HG03108 (cell line): ENCODE measurements at regions not wholly inside any gene's neighbourhood (a gene's known extent, or its start where the extent isn't known, plus 50 kb on each side); places are given as distances from the start of the nearest gene placed in this dataset.
"Not testable (repeated sequence)": the region's sequence is repeated elsewhere in the genome, so short reads cannot be mapped to it uniquely, and the experiment has no call there.

Experiments
- ATAC-seq: cut with Tn5 transposase; IDR thresholded peaks from one replicate; pipeline ENCODE4 v1.9.1; 2021; ENCODE audit warnings: moderate library complexity; ENCODE audit not compliant: unreplicated experiment

DNA sequence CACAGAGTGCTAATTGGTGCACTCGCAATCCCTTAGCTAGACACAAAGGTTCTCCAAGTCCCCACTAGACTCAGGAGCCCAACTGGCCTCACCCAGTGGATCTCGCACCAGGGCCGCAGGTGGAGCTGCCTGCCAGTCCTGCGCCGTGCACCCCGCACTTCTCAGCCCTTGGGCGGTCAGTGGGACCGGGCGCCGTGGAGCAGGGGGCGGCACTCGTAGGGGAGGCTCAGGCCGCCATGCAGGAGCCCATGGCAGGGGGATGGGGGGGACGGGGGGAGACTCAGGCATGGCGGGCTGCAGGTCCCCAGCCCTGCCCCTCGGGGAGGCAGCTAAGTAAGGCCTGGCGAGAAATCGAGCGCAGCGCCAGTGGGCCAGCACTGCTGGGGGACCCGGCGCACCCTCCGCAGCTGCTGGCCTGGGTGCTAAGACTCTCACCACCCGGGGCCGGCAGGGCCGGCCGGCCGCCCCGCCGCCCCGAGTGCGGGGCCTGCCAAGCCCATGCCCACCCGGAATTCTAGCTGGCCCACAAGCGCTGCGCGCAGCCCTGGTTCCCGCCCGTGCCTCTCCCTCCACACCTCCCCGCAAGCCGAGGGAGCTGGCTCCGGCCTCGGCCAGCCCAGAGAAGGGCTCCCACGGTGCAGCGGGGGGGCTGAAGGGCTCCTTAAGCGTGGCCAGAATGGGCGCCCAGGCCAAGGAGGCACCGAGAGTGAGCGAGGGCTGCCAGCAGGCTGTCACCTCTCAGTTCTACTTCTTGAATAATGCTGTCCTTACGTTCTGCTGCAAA is 258.2 kb downstream of the GALC start:
- ATAC-seq = not testable (repeated sequence)

DNA sequence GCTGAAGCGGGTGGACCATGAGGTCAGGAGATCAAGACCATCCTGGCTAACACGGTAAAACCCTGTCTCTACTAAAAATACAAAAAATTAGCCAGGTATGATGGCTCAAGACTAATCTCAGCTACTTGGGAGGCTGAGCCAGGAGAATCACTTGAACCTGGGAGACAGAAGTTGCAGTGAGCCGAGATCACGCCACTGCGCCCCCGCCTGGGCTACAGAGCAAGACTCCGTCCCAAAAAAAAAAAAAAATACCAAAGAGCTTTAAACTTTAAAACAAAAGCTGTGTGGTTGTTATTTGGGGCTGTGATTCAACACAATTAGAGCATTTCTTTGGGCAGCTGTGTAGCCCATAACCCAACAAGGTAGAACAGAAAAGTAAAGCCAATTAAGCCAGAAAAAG is 259.9 kb downstream of the GALC start:
- not testable (repeated sequence) for ATAC-seq

DNA sequence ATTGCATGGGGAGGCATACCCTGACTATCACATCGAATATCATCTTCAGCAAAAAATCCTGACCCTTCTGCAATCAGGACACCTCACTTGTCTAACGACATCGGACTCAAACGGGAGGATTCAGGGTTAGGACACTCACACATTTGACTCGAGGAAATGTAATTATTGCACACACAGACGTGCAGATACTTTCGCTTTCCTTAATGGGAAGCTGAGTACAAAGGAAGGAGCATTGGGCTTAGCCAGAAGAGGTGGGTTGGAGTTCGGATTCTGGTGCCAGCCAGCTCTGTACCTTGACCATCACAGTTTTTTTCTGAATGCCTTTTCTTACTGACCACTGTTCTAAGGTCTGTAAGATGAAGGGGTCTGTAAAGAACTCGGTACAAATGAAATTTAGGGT is 260.4 kb downstream of the GALC start:
- ATAC-seq = no peak

DNA sequence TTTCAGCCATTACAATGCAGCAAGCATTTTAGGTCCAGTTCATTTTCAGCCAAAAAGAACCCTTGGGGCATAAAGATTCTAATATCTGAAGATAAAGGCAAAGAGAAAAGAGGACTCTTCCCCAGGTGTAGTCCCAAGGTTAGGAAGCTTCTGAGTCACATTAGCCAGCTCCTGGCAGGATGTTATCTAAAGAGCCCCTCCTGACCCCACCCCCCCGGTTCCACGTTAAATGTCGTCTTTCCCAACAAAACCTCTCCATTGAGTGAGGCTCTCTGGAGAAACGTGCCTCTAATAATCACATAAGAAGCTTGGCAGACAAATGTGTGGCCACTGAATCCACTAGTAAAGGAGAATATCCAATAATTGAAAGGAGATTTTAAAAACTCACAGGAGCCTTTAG is 267.7 kb downstream of the GALC start:
- no peak for ATAC-seq

DNA sequence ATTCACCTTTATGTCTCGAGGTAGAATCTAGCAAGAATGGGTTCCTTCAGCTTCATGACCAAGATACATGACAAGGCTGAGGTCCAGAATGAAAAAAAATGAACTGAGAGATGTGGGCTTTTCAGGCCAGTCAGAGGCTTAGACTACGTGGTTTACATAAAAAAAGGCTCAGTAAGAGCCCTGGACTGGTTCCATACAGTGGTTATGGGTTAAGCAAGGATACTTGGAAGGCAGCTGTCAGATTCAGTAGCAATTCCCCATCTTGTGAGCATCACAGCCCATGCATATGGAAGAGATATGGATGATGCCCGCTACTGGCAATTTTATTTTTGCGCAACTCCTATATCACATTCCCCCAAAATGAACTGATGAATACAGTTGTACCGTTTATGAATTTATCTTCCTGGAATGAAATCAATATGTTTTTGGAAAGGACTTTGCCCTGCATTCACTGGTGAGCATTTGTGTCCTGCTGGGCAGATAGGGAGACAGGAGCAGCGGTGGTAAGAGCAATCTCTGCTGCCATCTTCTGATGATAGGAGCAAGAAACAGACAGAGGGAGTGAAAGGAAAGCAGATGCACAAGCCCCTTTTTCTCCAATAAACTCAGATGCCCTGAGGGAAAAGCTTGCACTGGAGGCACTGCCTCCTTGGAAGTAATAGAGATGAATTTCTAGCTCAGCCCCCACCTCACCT is 280.4 kb downstream of the GALC start:
- no peak for ATAC-seq

DNA sequence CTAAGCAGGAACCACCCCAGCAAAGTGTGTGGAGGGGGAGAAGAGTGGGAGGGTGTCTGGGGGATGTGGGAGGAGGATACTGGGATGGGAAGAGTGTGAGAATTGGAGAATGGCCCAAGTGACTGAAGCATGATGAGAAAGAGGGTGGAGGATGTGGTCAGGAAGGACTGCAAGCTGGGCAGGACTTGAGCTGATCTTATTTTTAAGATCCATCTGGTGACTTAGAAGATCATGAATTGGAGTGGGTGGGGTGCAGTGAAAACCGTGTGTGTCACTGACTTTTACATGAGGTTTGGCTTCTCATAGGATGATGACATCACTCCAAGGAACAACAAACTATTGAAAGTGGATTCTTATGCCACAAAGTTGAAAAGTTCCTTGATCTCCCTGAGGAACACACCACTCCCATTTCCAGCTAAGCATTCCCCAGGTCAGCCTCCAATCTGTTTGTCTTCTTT is 287.5 kb downstream of the GALC start:
- ATAC-seq = no peak

DNA sequence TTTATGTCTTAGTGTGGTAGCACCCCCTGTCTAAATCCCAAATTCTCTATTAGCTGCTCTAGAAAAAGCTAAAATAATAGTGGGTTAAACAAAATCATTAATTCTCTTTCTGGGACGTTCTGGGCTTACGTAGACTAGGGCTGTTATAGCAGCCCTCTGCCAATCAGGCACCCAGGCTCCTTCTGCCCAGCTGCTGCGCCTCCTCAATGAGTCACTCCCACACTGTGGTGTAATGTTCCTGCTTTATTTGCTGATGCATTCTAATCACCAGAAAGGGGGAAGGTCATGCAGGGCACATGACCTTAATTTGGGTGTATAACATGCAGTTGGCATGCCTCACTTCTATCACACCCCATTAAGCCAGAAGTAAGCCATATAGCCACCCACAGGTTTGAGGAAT is 294.5 kb downstream of the GALC start:
- ATAC-seq = no peak

DNA sequence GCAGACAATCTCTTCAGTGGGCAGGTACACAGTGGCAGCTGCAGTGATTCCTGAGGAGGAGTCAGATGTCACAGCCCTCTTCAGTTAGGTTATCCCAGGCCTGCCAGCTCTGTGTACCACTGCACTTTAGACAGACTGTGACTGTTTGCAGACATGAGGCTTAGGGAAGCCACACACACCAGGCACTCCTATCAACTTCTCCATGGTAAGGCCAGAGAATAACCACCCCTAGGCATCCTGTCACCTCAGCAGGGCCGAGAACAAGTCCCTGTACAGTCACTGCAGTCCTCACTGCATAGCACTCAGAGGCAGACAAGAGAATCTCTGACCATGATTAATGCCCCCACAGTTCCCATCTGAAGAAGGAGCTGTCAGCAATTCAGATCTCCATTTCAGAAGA is 296.5 kb downstream of the GALC start:
- ATAC-seq = no peak

DNA sequence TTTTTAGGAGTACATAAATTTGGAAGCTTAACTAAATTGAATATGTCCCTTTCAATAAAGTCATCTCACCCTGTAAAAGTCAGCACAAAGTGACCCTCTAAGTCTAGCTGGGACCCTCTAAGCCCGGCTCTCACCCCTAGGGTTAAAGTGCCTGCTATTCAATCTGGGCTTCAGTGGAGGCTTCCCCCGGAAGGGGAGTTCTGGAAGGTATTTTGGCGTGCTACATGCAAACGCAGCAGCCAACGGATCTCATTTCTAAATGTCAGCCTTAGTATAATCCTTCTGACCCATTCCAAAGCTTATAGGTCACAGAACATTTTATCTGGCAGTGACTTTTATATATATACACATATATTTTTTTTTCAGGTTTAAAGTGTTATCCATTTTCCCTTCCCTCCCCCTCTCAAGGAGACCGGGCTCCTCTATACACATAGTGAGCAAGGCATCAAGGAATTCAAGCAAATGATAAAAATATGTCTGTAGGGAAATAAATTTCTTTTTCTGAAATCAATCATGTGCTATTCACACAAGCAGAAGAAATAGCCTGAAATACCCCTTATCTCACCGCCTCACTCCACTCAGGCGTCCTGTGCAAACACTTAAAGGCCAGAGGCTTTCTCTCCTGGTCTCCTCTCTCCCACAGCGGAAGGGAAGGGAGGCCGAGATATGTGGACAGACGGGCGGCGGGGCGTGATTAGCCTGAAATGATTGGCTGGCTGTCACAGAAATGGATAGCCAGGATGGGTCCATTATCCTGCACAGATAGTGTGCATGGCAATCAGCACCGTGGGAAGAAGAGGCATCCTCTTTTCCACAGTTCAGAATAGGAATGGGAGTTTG is 301.7 kb downstream of the GALC start:
- ATAC-seq = no peak

DNA sequence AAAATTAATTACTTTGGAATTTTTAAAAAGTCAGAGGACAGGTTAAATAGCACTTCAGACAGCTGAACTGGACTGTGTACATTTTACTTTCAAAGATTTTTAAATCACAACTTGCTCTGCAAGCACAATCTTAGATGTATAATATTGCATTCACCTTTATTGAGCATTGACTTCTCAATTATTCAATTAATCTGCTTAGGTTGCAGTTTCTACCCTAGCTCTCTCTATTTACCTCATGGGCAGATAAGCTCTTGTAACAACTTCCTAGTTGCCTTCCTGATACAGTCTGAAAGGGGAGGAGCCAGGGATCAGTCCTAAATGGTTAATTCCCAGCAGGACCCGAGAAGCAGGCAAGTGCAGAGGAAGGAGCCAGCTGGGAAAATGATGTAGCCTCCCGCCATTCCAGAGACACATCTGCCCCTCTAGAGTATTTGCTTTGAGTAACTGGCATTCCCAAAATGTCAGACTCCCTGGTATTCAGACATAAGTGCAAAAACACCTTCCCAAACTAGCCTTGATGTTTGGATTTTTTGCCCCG is 302.8 kb downstream of the GALC start:
- ATAC-seq = no peak

DNA sequence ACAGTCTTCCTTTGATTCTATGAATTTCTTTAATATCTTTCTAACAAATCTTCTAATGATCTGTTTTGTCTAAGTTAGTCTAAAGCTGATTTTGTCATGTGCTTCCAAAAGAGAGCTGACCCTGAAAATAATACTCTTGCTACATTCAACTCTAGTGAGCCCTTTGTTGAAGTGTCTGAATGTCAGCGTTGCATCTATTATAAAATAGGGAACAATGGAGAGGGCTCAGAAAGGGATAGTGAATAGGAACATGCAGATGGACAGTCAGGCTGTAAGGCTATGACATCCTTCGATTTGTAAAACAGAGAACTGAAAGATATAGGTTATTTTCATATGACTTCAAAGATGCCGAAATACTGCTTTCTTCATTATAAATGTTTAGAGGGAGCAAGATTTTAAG is 304.5 kb downstream of the GALC start:
- no peak for ATAC-seq

DNA sequence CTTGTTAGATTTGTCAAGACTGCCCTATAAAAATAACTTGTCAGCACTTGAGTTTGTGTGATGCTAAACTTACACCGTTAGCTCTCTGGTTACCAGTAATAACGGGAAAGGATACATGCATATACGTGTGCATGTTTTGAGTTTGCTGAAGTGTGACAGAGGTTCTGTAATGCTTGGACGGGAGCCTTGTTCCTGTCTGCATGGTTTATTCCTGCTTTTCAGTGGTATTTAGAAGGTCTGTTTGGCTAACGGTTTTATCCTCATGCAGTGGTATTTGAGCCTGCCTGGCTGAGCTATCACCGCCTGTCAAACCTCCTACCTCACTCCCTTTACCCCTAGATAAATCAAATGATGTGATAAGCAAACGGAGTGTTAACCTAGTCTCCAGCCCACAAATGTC is 305.6 kb downstream of the GALC start:
- ATAC-seq = no peak

DNA sequence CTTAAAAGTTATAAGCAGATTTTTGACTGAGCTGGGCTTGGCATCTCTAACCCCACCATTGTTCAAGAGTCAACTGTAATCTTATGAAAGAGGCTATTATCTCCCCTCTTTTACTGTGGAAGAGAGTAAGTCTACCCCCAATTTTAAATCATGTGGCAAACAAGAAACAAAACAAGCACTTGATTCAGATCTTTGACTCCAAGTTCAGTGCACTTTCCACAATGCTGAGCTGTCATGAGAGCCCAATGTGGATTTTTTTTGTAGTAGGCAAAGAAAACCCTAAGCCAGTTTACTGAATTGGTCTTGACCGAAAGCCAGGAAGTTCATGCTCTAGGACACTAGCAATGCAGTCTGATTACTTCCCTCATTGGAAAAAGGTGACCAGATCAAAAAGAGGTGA is 306.2 kb downstream of the GALC start:
- no peak for ATAC-seq

DNA sequence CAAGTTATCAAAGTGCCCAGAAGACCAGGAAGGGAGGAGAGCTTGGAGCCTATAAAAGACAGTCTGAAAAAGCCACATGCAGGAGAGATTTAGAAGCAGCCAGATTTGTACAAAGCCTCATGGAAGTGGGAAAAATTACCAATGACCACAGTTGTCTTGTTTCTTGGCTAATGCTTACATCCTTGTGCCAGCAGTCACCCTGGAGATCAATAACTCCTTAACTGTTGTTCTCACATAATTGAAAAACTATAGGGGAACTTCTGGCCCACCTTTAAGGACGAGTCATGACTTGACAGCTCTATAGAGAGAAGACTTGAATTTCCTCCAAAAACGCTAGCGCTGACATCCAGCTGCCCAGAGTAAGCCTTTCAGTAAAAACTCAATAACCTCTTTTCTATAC is 313.1 kb downstream of the GALC start:
- no peak for ATAC-seq

DNA sequence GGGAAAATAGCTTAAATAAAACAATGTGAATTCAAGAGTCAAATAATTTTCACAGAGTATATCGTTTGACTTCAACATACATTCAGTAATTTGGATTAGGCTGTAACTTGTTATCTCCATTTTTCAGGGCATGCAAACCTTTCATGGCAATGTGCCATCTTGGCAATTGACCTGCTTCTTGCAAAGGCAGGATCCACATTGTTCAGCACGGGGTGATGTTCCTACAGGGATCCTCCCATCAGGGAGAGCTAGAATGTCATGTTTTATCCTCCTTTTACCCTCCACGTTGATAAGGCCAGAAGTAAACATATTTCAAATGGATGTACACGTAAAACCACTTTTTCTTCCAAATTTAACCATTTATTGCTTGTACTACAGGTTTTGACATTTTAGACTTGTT is 314.4 kb downstream of the GALC start:
- no peak for ATAC-seq

DNA sequence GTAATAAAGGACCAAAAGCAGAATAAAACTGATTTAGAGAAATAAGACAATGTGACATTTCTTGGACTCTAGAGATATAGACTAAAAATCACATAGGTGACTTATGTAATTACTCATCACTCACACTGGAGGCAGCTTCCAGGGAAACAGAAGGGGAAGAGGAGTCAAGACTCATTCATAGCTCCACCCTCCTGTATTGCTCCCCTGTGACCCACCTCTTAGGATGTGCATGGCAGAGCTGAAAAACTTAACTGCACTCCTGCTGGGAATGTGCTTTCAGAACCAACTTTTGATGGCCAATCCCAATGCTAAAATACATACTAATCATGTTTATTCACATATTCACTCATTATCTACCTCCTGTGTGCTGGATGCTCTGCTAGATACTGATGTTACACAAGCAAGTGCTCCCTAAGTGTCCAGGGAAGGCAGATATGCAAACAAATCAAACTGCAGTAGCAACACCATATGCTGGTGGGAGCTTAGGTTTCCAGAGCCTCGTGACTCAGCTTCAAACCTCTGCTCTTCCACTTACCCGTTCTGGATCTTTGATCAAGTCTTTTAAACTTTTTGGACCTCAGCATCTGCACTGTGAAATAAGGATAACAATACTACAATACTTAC is 316.1 kb downstream of the GALC start:
- ATAC-seq = no peak

DNA sequence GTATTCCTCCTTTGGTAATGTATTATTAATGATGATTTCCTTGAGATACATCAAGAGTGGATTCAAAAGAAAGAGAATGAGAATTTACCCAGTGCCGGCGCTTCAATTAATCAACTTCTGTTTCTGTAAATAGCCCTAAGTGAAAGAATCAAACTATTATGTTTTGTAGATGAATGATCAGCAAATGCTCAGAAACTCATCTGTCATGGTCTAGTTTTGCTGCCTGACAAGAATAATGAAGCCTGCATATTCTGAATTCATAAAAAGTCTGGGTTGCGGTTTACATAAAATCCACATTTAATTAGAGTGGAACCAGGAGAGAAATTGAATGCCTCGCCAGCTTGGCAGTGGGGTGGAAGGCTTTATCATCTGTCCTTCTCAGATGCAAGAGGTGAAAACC is 325.3 kb downstream of the GALC start:
- ATAC-seq = no peak

DNA sequence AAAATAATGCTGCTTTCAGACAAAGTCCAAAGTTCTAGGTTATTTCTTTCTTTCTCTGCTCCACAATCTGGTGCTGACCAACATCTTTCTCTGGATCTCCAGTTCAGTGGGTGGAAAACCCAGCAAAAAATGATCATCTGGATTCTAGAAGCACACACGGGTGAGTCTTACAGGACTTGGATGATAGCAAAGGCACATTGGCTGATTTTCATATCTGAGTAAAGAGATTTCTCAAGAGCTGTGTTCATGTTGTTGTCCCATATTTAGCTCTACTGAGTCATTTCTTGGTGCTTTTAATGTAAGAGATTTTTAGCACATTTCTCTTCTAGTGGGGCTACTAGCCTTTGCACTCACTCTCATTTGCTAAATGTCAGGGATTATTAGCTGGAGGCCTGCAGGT is 336.7 kb downstream of the GALC start:
- ATAC-seq = no peak

DNA sequence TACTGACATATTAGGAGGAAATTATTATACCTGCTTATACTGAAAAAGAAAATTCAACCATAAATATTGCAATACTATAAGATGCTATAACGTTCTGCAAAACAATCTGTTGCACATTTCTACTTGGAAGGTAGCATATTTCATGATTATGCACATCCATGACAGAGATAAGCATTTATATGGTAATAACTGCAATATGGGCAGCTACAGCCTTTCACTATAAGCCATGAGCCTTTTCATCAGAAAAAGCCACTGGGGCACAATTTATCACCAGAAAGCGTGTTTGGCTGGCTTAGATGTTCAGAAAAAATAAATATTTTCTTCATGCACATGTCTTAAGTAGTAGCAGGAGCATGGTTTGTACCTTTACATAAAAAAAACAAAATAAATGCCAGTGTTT is 340.7 kb downstream of the GALC start:
- no peak for ATAC-seq

DNA sequence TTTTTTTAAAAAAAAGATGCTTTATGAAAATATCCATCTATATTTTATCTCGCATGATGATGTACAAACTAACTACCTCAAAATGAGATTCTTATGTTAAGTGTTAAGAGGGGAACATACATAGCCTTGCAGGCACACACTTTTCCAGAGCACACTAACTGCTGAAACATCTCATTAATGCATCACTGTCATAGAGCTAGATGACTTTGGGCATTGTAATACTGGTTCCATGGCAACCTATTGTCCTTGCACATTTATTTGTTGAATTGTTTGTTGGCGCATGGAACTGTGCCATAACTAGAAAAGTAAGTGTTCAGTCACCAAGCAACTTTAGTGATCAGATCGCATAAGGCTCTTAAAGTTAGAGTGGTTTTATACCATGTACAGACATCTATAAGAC is 348.3 kb downstream of the GALC start:
- ATAC-seq = no peak

DNA sequence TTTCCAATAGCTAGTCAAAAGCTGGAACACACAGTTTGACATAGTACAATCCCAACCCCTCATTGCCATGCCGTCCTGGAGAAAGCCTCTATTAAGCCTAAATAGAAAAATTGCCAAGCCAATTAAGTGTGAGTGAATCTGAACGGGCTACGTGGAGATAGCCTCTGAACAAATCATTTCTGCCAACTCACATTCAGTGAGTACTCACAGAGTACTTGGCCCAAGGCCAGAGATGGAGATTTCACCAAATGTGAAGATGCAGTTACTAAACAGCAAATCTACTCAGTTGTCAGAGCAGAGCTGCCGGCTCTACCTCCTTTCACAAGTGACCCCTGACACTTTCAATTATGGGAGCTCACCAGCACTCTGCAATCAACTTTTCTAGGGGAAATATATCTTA is 350.0 kb downstream of the GALC start:
- no peak for ATAC-seq
